Stomach (tissue), 4 donors: ENCODE measurements at regions not wholly inside any gene's neighbourhood (a gene's known extent, or its start where the extent isn't known, plus 50 kb on each side); places are given as distances from the start of the nearest gene placed in this dataset.

ENCODE experiments used
- CTCF ChIP-seq, 7 experiments: fragments of 450-650 bp in 4 of 7; fragments of 200-600 bp in 3 of 7; sonication (generic) in 3 of 7; IDR thresholded peaks; one replicate each; pipeline ENCODE4 v1.5.1; 2016 to 2019; ENCODE audit warnings: antibody characterized with exemption in 7 of 7, control low read depth in 2 of 7, mild to moderate bottlenecking in 1 of 7
- POLR2A ChIP-seq, 4 donors: fragments of 450-650 bp; IDR thresholded peaks; one replicate each; pipeline ENCODE4 v1.6.1; 2016; ENCODE audit warnings: antibody characterized with exemption in 4 of 4, control low read depth in 2 of 4, mild to moderate bottlenecking in 1 of 4, moderate library complexity in 1 of 4
- POLR2AphosphoS5 ChIP-seq, 3 donors: sonication (generic); formaldehyde crosslinking; IDR thresholded peaks; one replicate each; pipeline ENCODE4 v1.6.1; 2016; ENCODE audit warnings: antibody characterized with exemption in 3 of 3

- TF ChIP-seq CTCF (IDR thresholded peaks at IDR 0.05): no peak
- no peak for TF ChIP-seq POLR2A (IDR thresholded peaks at IDR 0.05)
- TF ChIP-seq POLR2AphosphoS5 (IDR thresholded peaks at IDR 0.05): no peak
Observed at GRCh38 chr1:95312181-95312580, 78.2 kb downstream of the RWDD3 start.
